ENCODE measurements at regions not wholly inside any gene's neighbourhood (a gene's known extent, or its start where the extent isn't known, plus 50 kb on each side); places are given as distances from the start of the nearest gene placed in this dataset.

- no peak for TF ChIP-seq CTCF (conservative IDR thresholded peaks at IDR 0.05; ENCODE audit: low read length)
- no peak for TF ChIP-seq EZH2phosphoT487 (IDR thresholded peaks at IDR 0.05; ENCODE audit: borderline replicate concordance, low read depth, low read length)
Observed at GRCh38 chr13:106033659-106034058, 501.8 kb downstream of the EFNB2 start.

All from OCI-LY7 (cell line).